Peyer's patch (tissue), 4 donors: ENCODE measurements at regions not wholly inside any gene's neighbourhood (a gene's known extent, or its start where the extent isn't known, plus 50 kb on each side); places are given as distances from the start of the nearest gene placed in this dataset.

ENCODE experiments used
- DNase-seq, 3 donors: peaks; one replicate each; pipeline ENCODE4 v3.0.0-alpha.2; 2017 to 2019
- H3K27ac ChIP-seq, 4 donors: fragments of 200-600 bp; sonication (generic); one replicate each; pipeline ENCODE4 v1.5.1; 2016 to 2019
- H3K27me3 ChIP-seq, 2 donors: fragments of 200-600 bp; sonication (generic); one replicate each; pipeline ENCODE4 v1.5.1; 2019
- H3K36me3 ChIP-seq, 3 donors: fragments of 200-600 bp; sonication (generic); one replicate each; pipeline ENCODE4 v1.5.1; 2016 to 2019
- H3K4me1 ChIP-seq, 4 donors: fragments of 200-600 bp; sonication (generic); one replicate each; pipeline ENCODE4 v1.5.1; 2016 to 2019
- H3K4me3 ChIP-seq, 4 donors: fragments of 200-600 bp; sonication (generic); 1 replicate in 3 of 4; 2 replicates in 1 of 4; pipeline ENCODE4 v1.5.1; 2016 to 2019; ENCODE audit warnings: mild to moderate bottlenecking in 1 of 4
- H3K9me3 ChIP-seq, 4 donors: fragments of 200-600 bp; sonication (generic); one replicate each; pipeline ENCODE4 v1.5.1; 2016 to 2019; ENCODE audit warnings: mild to moderate bottlenecking in 1 of 4
- CTCF ChIP-seq, 6 experiments: fragments of 450-650 bp in 4 of 6; fragments of 200-600 bp in 2 of 6; sonication (generic) in 1 of 6; IDR thresholded peaks; one replicate each; pipeline ENCODE4 v1.5.1; 2017 to 2019; ENCODE audit warnings: antibody characterized with exemption in 6 of 6, mild to moderate bottlenecking in 3 of 6, moderate library complexity in 1 of 6
- POLR2A ChIP-seq, 2 donors: fragments of 450-650 bp; IDR thresholded peaks; one replicate each; pipeline ENCODE4 v1.5.1; 2017; ENCODE audit warnings: antibody characterized with exemption in 2 of 2, mild to moderate bottlenecking in 2 of 2, moderate library complexity in 2 of 2

- H3K9me3 ChIP-seq = no peaks in the 10 kb centered on the region
- no peak for TF ChIP-seq CTCF (IDR thresholded peaks at IDR 0.05)
- TF ChIP-seq POLR2A (IDR thresholded peaks at IDR 0.05) = no peak
- no peaks in the 10 kb centered on the region for H3K27me3 ChIP-seq
- no peaks in the 10 kb centered on the region for H3K4me1 ChIP-seq
- no peak overlapping the region for H3K27ac ChIP-seq
- no peaks in the 10 kb centered on the region for H3K36me3 ChIP-seq
- no peak for DNase-seq
- no peak overlapping the region for H3K4me3 ChIP-seq
Measured at GRCh38 chr11:119501777-119502405, 78.9 kb upstream of the THY1 start.

GRCh38 chr11:119497717-119498116 is 74.7 kb upstream of the THY1 start:
- H3K9me3 ChIP-seq = no peaks in the 10 kb centered on the region
- no peaks in the 10 kb centered on the region for H3K4me1 ChIP-seq
- no peak overlapping the region for H3K27ac ChIP-seq
- H3K4me3 ChIP-seq = no peak overlapping the region
- H3K36me3 ChIP-seq = no peaks in the 10 kb centered on the region
- TF ChIP-seq POLR2A (IDR thresholded peaks at IDR 0.05) (no peak), CTCF (IDR thresholded peaks at IDR 0.05) (no peak)
- H3K27me3 ChIP-seq = no peaks in the 10 kb centered on the region
- DNase-seq = no peak

GRCh38 chr11:119496997-119497396 is 74.0 kb upstream of the THY1 start:
- Histone ChIP-seq H3K4me3 (no peak overlapping the region), H3K27ac (no peak overlapping the region), H3K4me1 (no peaks in the 10 kb centered on the region), H3K27me3 (no peaks in the 10 kb centered on the region), H3K9me3 (no peaks in the 10 kb centered on the region), H3K36me3 (no peaks in the 10 kb centered on the region)
- no peak for TF ChIP-seq POLR2A (IDR thresholded peaks at IDR 0.05)
- no peak for TF ChIP-seq CTCF (IDR thresholded peaks at IDR 0.05)
- DNase-seq = no peak

GRCh38 chr11:119496469-119496868 is 73.5 kb upstream of the THY1 start:
- TF ChIP-seq CTCF (IDR thresholded peaks at IDR 0.05) (no peak), POLR2A (IDR thresholded peaks at IDR 0.05) (no peak)
- H3K9me3 ChIP-seq = no peaks in the 10 kb centered on the region
- H3K4me3 ChIP-seq = no peak overlapping the region
- H3K27me3 ChIP-seq = no peaks in the 10 kb centered on the region
- no peak for DNase-seq
- no peaks in the 10 kb centered on the region for H3K36me3 ChIP-seq
- no peaks in the 10 kb centered on the region for H3K4me1 ChIP-seq
- no peak overlapping the region for H3K27ac ChIP-seq

- no peak for TF ChIP-seq CTCF (IDR thresholded peaks at IDR 0.05)
- no peak for TF ChIP-seq POLR2A (IDR thresholded peaks at IDR 0.05)
- no peaks in the 10 kb centered on the region for H3K27me3 ChIP-seq
- no peak overlapping the region for H3K27ac ChIP-seq
- DNase-seq = no peak
- H3K9me3 ChIP-seq = no peaks in the 10 kb centered on the region
- H3K36me3 ChIP-seq = no peaks in the 10 kb centered on the region
- H3K4me1 ChIP-seq = no peaks in the 10 kb centered on the region
- no peak overlapping the region for H3K4me3 ChIP-seq
Measured at GRCh38 chr11:119493712-119494111, 70.7 kb upstream of the THY1 start.
